Caco-2 (cell line): ENCODE measurements at regions not wholly inside any gene's neighbourhood (a gene's known extent, or its start where the extent isn't known, plus 50 kb on each side); places are given as distances from the start of the nearest gene placed in this dataset.

Experiments
- BruUV-seq: library from RNA; stranded (reverse); fragments of 400-500 nt; replicated peaks from 2 replicates; lab custom pipeline; 2021; lab: Mats Ljungman, UMichigan
- CTCF ChIA-PET: fragments of 300-600 bp; sonication (Branson Sonifier 250); formaldehyde crosslinking; loops from one replicate; lab custom pipeline; 2022; ENCODE audit warnings: antibody characterized with exemption; lab: Charles Lee
- POLR2A ChIA-PET: fragments of 300-600 bp; sonication (Branson Sonifier 250); formaldehyde crosslinking; loops from one replicate; lab custom pipeline; 2022; ENCODE audit warnings: antibody characterized with exemption; lab: Charles Lee
- DNase-seq, 2 experiments: peaks; one replicate each; pipeline versions ENCODE4 v3.0.0 to v3.0.0-alpha.2; 2020 to 2022
- H3K27me3 ChIP-seq: replicated peaks from 2 replicates; pipeline ENCODE4 v1.6.0; 2011; ENCODE audit warnings: low read length; ENCODE audit not compliant: control insufficient read depth, insufficient read depth
- H3K36me3 ChIP-seq: 2 replicates; pipeline ENCODE4 v1.5.1; 2011; ENCODE audit warnings: low read length; ENCODE audit not compliant: control insufficient read depth, insufficient read depth
- H3K4me1 ChIP-seq: fragments of 250-450 bp; sonication (Bioruptor Pico); 2 replicates; pipeline ENCODE4 v1.5.1; 2020; ENCODE audit warnings: mild to moderate bottlenecking
- H3K4me3 ChIP-seq: 2 replicates; pipeline ENCODE4 v1.5.1; 2011; ENCODE audit warnings: low read depth, mild to moderate bottlenecking, control low read depth, low read length
- H3K9me3 ChIP-seq: fragments of 250-450 bp; sonication (Bioruptor Pico); 2 replicates; pipeline ENCODE4 v1.5.1; 2020; ENCODE audit warnings: mild to moderate bottlenecking, moderate library complexity
- H3K27ac Mint-ChIP-seq: one replicate; pipeline ENCODE4 v1.8.0; 2022; ENCODE audit warnings: mixed read lengths; ENCODE audit not compliant: unreplicated experiment
- H3K27me3 Mint-ChIP-seq: one replicate; pipeline ENCODE4 v1.8.0; 2022; ENCODE audit warnings: mixed read lengths; ENCODE audit not compliant: insufficient read depth, unreplicated experiment
- H3K36me3 Mint-ChIP-seq: one replicate; pipeline ENCODE4 v1.8.0; 2022; ENCODE audit warnings: mild to moderate bottlenecking, mixed read lengths; ENCODE audit not compliant: insufficient read depth, unreplicated experiment
- H3K4me1 Mint-ChIP-seq: one replicate; pipeline ENCODE4 v1.8.0; 2022; ENCODE audit warnings: low read depth, mixed read lengths; ENCODE audit not compliant: unreplicated experiment
- H3K4me3 Mint-ChIP-seq: one replicate; pipeline ENCODE4 v1.8.0; 2022; ENCODE audit warnings: mild to moderate bottlenecking, moderate library complexity, mixed read lengths; ENCODE audit not compliant: unreplicated experiment
- H3K9me3 Mint-ChIP-seq: one replicate; pipeline ENCODE4 v1.8.0; 2022; ENCODE audit warnings: mixed read lengths; ENCODE audit not compliant: unreplicated experiment
- intact Hi-C: fragments of 100-400 bp; cut with micrococcal nuclease; formaldehyde crosslinking; loops from one replicate; pipeline ENCODE4 v1.10.0; 2022; ENCODE audit not compliant: unreplicated experiment
- TF ChIP-seq, protein P1 (sequence below), 2 experiments: fragments of 200-600 bp in 1 of 2; IDR thresholded peaks; 1 replicate in 1 of 2; 2 replicates in 1 of 2; pipeline versions ENCODE4 v1.5.1 to v1.8.0; 2011 to 2022; ENCODE audit warnings: antibody characterized with exemption in 1 of 2, control low read depth in 1 of 2, inconsistent platforms in 1 of 2, low read depth in 1 of 2, low read length in 1 of 2, mild to moderate bottlenecking in 1 of 2, moderate library complexity in 1 of 2; ENCODE audit not compliant: insufficient read depth in 1 of 2, severe bottlenecking in 1 of 2, unreplicated experiment in 1 of 2

DNA sequence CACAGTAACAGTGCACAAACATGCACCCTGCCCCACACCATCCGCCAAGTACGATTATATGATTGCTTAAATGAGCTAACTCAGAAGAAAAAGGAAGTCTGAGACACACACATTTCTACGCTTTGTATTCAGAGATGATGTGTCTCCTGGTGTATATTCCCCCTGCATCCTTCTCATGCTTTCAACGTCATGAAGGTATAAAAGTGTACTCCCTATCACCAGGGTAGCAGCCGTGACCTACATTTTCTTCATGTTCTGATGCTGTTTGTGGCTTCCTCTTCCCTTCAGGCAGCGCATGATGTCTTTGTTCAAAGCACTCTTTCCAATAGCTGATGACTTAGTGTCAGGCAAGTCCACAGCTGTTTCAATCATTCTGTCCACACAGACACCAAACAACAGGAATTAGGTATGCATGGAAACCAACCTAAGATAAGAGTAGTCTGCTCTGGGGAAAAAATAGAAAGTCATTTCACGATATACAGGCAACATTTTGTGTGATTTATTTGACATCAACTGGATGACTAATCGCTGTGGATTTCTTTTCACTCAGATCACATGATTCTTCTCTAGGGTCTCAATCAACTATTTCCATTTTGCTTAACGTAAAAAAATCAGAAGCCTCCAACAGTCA is 269.4 kb upstream of the PTGER4 start:
- POLR2A ChIA-PET = no interaction called here
- intact Hi-C loops = no loop called here
- Histone ChIP-seq H3K4me1 (no peaks in the 10 kb centered on the region), H3K4me3 (no peak overlapping the region), H3K9me3 (no peaks in the 10 kb centered on the region), H3K27me3 (no peaks in the 10 kb centered on the region), H3K36me3 (no peaks in the 10 kb centered on the region)
- Mint-ChIP-seq H3K27ac (no peak overlapping the region), H3K9me3 (no peaks in the 10 kb centered on the region), H3K4me1 (no peaks in the 10 kb centered on the region), H3K4me3 (no peak overlapping the region), H3K27me3 (peaks cover 5% of the 10 kb centered on the region), H3K36me3 (no peaks in the 10 kb centered on the region)
- TF ChIP-seq, protein P1, sequence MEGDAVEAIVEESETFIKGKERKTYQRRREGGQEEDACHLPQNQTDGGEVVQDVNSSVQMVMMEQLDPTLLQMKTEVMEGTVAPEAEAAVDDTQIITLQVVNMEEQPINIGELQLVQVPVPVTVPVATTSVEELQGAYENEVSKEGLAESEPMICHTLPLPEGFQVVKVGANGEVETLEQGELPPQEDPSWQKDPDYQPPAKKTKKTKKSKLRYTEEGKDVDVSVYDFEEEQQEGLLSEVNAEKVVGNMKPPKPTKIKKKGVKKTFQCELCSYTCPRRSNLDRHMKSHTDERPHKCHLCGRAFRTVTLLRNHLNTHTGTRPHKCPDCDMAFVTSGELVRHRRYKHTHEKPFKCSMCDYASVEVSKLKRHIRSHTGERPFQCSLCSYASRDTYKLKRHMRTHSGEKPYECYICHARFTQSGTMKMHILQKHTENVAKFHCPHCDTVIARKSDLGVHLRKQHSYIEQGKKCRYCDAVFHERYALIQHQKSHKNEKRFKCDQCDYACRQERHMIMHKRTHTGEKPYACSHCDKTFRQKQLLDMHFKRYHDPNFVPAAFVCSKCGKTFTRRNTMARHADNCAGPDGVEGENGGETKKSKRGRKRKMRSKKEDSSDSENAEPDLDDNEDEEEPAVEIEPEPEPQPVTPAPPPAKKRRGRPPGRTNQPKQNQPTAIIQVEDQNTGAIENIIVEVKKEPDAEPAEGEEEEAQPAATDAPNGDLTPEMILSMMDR (IDR thresholded peaks at IDR 0.05; ENCODE audit: insufficient read depth in 1 of 2, low read depth in 1 of 2, low read length in 1 of 2, severe bottlenecking in 1 of 2, unreplicated experiment in 1 of 2) = no peak
- CTCF ChIA-PET = no interaction called here
- no TSS peak for BruUV-seq
- no peak for DNase-seq

DNA sequence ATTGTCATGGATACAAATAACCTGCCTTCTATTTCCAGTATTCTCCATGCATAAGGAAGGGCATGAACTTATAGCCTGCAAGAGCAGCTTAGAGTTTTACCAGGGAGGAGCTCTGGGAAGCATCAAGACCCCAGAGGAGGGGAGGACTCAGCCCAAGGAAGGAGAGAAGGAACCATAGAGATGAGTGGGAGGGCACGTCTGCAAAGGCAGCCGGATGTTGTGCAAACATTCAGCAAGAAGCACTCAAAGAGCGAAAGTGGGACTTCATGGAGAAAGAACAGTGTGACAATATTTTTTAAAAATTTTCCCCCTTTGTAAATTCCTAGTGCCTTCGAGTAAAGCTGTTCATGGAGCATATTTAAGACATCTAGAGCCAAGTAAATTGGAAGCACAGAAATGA is 270.1 kb upstream of the PTGER4 start:
- Mint-ChIP-seq H3K27ac (no peak overlapping the region), H3K27me3 (peaks cover 5% of the 10 kb centered on the region), H3K9me3 (no peaks in the 10 kb centered on the region), H3K4me1 (no peaks in the 10 kb centered on the region), H3K4me3 (no peak overlapping the region), H3K36me3 (no peaks in the 10 kb centered on the region)
- POLR2A ChIA-PET = no interaction called here
- Histone ChIP-seq H3K36me3 (no peaks in the 10 kb centered on the region), H3K27me3 (no peaks in the 10 kb centered on the region), H3K4me3 (no peak overlapping the region), H3K4me1 (no peaks in the 10 kb centered on the region), H3K9me3 (no peaks in the 10 kb centered on the region)
- CTCF ChIA-PET = no interaction called here
- TF ChIP-seq, protein P1 (IDR thresholded peaks at IDR 0.05; ENCODE audit: insufficient read depth in 1 of 2, low read depth in 1 of 2, low read length in 1 of 2, severe bottlenecking in 1 of 2, unreplicated experiment in 1 of 2) = no peak
- no TSS peak for BruUV-seq
- intact Hi-C loops = no loop called here
- DNase-seq = no peak

GRCh38 chr5:40406741-40407211 is 272.9 kb upstream of the PTGER4 start:
- H3K27me3 ChIP-seq = no peaks in the 10 kb centered on the region
- Mint-ChIP-seq H3K4me3 (no peak overlapping the region), H3K27ac (no peak overlapping the region), H3K27me3 (peaks cover 8% of the 10 kb centered on the region), H3K9me3 (no peaks in the 10 kb centered on the region), H3K4me1 (no peaks in the 10 kb centered on the region), H3K36me3 (no peaks in the 10 kb centered on the region)
- TF ChIP-seq, protein P1 (IDR thresholded peaks at IDR 0.05; ENCODE audit: insufficient read depth in 1 of 2, low read depth in 1 of 2, low read length in 1 of 2, severe bottlenecking in 1 of 2, unreplicated experiment in 1 of 2) = no peak
- no peak for DNase-seq
- ChIA-PET CTCF (no interaction called here), POLR2A (no interaction called here)
- H3K9me3 ChIP-seq = no peaks in the 10 kb centered on the region
- intact Hi-C loops = no loop called here
- no peaks in the 10 kb centered on the region for H3K4me1 ChIP-seq
- no peak overlapping the region for H3K4me3 ChIP-seq
- H3K36me3 ChIP-seq = no peaks in the 10 kb centered on the region
- no TSS peak for BruUV-seq
